OCI-LY3 (cell line): ENCODE measurements at regions not wholly inside any gene's neighbourhood (a gene's known extent, or its start where the extent isn't known, plus 50 kb on each side); places are given as distances from the start of the nearest gene placed in this dataset.

ENCODE experiments used
- EZH2phosphoT487 ChIP-seq: fragments of 200-600 bp; shearing (Covaris generic); IDR thresholded peaks from 2 replicates; pipeline ENCODE4 v1.6.1; 2018; ENCODE audit warnings: antibody characterized with exemption, mixed run types, low read depth
- TF ChIP-seq, protein P1 (sequence below): fragments of 200-600, 300-600 bp; sonication (generic); IDR thresholded peaks from 2 replicates; pipeline ENCODE4 v1.5.1; 2014; ENCODE audit warnings: antibody characterized with exemption, low read length, low read depth

DNA sequence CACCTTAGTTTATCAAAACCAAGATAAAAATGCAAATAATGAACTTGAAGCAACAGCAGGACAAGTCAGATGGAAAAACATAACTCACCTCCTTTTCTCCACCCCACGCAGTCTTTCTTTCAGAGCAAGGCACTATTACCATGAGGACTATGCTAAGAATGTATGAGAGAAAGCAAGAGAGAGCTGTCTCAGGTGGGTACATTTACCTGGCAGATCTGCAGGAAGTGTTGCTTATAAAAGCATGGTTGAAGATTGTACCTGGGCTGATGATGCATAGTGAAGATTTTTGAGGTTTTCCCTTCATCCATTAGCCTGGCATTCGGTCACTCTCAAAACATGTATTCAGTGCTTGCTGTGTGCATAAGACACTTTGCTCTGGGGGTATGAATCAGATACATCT is 68.8 kb upstream of the IFNG-AS1 start:
- TF ChIP-seq, protein P1, sequence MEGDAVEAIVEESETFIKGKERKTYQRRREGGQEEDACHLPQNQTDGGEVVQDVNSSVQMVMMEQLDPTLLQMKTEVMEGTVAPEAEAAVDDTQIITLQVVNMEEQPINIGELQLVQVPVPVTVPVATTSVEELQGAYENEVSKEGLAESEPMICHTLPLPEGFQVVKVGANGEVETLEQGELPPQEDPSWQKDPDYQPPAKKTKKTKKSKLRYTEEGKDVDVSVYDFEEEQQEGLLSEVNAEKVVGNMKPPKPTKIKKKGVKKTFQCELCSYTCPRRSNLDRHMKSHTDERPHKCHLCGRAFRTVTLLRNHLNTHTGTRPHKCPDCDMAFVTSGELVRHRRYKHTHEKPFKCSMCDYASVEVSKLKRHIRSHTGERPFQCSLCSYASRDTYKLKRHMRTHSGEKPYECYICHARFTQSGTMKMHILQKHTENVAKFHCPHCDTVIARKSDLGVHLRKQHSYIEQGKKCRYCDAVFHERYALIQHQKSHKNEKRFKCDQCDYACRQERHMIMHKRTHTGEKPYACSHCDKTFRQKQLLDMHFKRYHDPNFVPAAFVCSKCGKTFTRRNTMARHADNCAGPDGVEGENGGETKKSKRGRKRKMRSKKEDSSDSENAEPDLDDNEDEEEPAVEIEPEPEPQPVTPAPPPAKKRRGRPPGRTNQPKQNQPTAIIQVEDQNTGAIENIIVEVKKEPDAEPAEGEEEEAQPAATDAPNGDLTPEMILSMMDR, result no peak
- no peak for TF ChIP-seq EZH2phosphoT487
